B cell (primary cell): ENCODE measurements at regions not wholly inside any gene's neighbourhood (a gene's known extent, or its start where the extent isn't known, plus 50 kb on each side); places are given as distances from the start of the nearest gene placed in this dataset.

ENCODE experiments used
- EZH2 ChIP-seq: IDR thresholded peaks from 2 replicates; pipeline ENCODE4 v1.6.1; 2012; ENCODE audit warnings: borderline replicate concordance, low read depth, mild to moderate bottlenecking, moderate library complexity, low read length; ENCODE audit not compliant: insufficient read depth, poor library complexity, severe bottlenecking
- TF ChIP-seq, protein P1 (sequence below): fragments of 200-600 bp; IDR thresholded peaks from one replicate; pipeline ENCODE4 v1.8.0; 2022; ENCODE audit warnings: antibody characterized with exemption, mild to moderate bottlenecking

DNA sequence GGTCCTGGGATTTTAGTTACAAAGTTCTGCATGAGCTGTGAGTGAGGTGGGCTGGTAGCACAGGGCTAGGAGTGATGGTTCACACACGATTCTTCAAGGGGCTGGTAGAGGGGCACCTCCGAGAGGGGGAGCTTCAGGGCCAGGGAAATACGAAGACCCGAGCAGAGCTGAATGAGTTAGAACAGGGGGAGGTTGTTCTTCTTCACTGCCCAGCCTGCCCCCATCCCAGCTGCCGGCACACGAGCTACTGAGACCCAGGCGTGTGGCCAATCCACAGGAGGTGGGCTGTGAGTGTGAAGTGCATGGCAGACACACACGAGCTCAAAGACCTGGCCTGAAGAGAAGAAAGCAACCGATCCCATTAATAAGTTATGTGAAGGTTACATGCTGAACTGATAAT, 256.2 kb upstream of the ZNF32 start:
- TF ChIP-seq, protein P1, sequence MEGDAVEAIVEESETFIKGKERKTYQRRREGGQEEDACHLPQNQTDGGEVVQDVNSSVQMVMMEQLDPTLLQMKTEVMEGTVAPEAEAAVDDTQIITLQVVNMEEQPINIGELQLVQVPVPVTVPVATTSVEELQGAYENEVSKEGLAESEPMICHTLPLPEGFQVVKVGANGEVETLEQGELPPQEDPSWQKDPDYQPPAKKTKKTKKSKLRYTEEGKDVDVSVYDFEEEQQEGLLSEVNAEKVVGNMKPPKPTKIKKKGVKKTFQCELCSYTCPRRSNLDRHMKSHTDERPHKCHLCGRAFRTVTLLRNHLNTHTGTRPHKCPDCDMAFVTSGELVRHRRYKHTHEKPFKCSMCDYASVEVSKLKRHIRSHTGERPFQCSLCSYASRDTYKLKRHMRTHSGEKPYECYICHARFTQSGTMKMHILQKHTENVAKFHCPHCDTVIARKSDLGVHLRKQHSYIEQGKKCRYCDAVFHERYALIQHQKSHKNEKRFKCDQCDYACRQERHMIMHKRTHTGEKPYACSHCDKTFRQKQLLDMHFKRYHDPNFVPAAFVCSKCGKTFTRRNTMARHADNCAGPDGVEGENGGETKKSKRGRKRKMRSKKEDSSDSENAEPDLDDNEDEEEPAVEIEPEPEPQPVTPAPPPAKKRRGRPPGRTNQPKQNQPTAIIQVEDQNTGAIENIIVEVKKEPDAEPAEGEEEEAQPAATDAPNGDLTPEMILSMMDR, result no peak
- no peak for TF ChIP-seq EZH2
